ENCODE measurements at regions not wholly inside any gene's neighbourhood (a gene's known extent, or its start where the extent isn't known, plus 50 kb on each side); places are given as distances from the start of the nearest gene placed in this dataset.

DNA sequence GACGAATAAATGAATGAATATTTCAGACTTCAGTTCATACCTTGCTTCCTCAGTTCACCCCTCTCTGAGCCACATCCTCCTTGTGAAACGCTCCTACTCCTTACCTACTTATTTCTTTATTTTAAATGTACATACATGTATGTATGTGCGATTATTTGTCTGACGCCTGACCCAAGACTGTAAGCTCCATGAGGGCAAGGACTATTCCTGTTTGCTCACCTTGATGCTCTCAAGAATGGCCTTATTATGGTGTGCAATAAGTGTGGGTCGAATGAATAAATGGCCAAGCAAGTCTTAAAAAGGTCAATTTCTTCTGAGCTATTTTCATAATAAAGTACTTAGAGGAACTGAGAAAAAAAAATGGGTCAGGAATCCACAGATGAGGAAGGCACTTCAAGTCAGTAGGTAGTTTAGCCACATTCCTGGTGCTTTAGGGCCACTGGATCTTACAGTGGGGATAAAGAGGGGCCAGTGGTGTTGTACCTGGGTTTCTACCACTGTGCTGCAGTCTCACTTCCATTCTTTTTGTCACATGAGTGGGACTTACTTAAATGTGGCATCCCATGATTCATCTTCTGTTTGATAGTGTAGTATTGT is 74.7 kb downstream of the SDC1 start:
- no peaks in the 10 kb centered on the region for H3K36me3 ChIP-seq (ENCODE audit: insufficient read depth, low read length)
- POLR2A ChIA-PET: no interaction called here
- Mint-ChIP-seq H3K4me1 (no peaks in the 10 kb centered on the region), H3K27me3 (peaks cover 19 to 62% of the 10 kb centered on the region in 2 donors), H3K36me3 (no peaks in the 10 kb centered on the region), H3K4me3 (no peak overlapping the region), H3K27ac (no peak overlapping the region), H3K9me3 (no peaks in the 10 kb centered on the region)
- no peak overlapping the region for H3K4me3 ChIP-seq (ENCODE audit: low read length)
- no peak overlapping the region for H3K27ac ChIP-seq (ENCODE audit: low read depth, low read length)
- H3K4me1 ChIP-seq (ENCODE audit: insufficient read depth, low read length): no peaks in the 10 kb centered on the region
- no peaks in the 10 kb centered on the region for H3K9me3 ChIP-seq (ENCODE audit: low read length)
- no peaks in the 10 kb centered on the region for H3K27me3 ChIP-seq (ENCODE audit: insufficient read depth, low read length, poor library complexity, severe bottlenecking)
- CTCF ChIA-PET: no interaction called here
- no peak for DNase-seq

DNA sequence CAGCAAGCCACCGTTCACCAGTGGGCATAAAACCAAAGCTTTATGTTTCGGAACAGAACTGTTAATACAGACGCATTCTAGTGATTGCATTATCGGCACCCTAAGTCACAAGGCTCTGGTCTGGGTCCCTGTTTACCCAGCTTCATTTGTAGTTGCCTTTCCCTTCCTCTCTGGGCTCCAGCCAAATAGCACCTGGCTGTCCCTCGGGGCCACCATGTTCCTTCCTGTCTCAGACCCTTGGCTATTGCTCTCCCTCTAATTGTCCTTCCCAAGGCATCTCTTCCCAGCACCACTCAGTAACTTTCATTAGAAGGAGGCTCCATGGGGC is 75.3 kb downstream of the SDC1 start:
- Histone ChIP-seq H3K36me3 (ENCODE audit: insufficient read depth, low read length) (no peaks in the 10 kb centered on the region), H3K4me3 (ENCODE audit: low read length) (no peak overlapping the region), H3K27ac (ENCODE audit: low read depth, low read length) (no peak overlapping the region), H3K4me1 (ENCODE audit: insufficient read depth, low read length) (no peaks in the 10 kb centered on the region), H3K9me3 (ENCODE audit: low read length) (no peaks in the 10 kb centered on the region), H3K27me3 (ENCODE audit: insufficient read depth, low read length, poor library complexity, severe bottlenecking) (no peaks in the 10 kb centered on the region)
- Mint-ChIP-seq H3K36me3 (no peaks in the 10 kb centered on the region), H3K27ac (no peak overlapping the region), H3K4me1 (no peaks in the 10 kb centered on the region), H3K9me3 (no peaks in the 10 kb centered on the region), H3K27me3 (peaks cover 19 to 59% of the 10 kb centered on the region in 2 donors), H3K4me3 (no peak overlapping the region)
- ChIA-PET POLR2A (no interaction called here), CTCF (no interaction called here)
- DNase-seq: no peak

DNA sequence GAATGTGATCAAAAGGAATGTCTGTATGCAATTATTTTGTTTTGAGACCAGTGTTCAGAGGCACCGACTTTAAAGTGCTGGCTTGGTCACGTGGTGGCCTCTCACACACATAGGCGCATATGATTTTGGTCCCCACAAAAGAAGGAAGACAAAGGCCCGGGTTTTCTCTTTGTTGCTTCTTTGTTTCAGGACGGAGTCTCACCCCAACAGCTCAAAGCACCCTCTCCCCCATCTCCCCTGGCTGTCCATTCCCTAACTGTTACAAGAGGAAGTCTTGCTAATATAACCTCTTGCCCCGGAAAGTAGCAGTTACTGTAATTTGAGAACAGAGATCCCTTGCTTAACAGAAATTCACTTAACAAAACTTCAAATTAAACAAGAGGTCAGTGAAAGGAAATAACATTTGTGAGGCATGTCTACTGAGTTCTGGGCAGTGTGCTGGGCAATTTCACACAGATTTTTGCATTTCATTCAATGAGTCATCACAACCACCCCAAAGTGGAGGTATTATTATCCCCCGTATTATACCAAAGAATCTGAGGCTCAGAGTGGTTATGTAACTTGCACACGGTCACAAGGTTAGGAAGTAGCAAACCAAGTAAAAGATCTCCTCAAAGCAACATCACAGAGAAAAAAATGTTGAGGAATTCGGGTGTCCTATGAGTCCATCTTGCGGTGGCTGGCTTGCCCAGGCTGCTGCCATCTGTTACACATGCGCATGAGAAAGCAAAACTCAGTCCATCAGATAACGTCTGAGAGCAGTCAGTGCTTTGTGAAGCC is 75.8 kb downstream of the SDC1 start:
- Mint-ChIP-seq H3K27ac (no peak overlapping the region), H3K9me3 (no peaks in the 10 kb centered on the region), H3K4me3 (no peak overlapping the region), H3K27me3 (peaks cover 19 to 57% of the 10 kb centered on the region in 2 donors), H3K4me1 (no peaks in the 10 kb centered on the region), H3K36me3 (no peaks in the 10 kb centered on the region)
- Histone ChIP-seq H3K4me1 (ENCODE audit: insufficient read depth, low read length) (no peaks in the 10 kb centered on the region), H3K27ac (ENCODE audit: low read depth, low read length) (peak overlapping the region; percentile 33), H3K27me3 (ENCODE audit: insufficient read depth, low read length, poor library complexity, severe bottlenecking) (no peaks in the 10 kb centered on the region), H3K4me3 (ENCODE audit: low read length) (no peak overlapping the region), H3K9me3 (ENCODE audit: low read length) (no peaks in the 10 kb centered on the region), H3K36me3 (ENCODE audit: insufficient read depth, low read length) (no peaks in the 10 kb centered on the region)
- CTCF ChIA-PET: no interaction called here
- POLR2A ChIA-PET: no interaction called here
- DNase-seq: no peak

DNA sequence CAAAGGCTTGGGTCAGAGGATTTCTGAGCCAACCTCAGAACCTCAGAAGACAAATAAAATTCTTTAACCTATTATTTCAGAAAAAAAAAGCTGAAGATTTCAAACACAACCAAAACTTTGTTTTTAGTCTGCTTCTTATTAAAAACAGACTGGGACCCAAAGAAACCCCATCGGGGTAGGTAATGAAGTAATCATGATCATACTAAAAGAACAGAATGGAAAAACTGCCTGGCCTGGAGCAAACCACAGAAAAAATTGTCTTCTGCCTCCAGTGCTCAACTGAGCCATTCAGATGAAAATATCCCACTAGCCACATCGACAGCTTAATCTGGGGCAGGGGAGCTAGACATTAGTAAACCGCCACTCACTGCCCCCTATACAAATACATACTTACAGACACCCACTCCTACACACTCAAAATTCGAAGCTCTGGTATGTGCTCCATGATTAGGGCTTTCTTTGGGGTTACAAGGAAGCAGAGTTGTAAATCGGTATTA is 76.5 kb downstream of the SDC1 start:
- POLR2A ChIA-PET: no interaction called here
- no peaks in the 10 kb centered on the region for H3K36me3 Mint-ChIP-seq
- no peaks in the 10 kb centered on the region for H3K9me3 ChIP-seq (ENCODE audit: low read length)
- peaks cover 19 to 52% of the 10 kb centered on the region in 2 donors for H3K27me3 Mint-ChIP-seq
- H3K36me3 ChIP-seq (ENCODE audit: insufficient read depth, low read length): no peaks in the 10 kb centered on the region
- no peaks in the 10 kb centered on the region for H3K4me1 ChIP-seq (ENCODE audit: insufficient read depth, low read length)
- H3K27me3 ChIP-seq (ENCODE audit: insufficient read depth, low read length, poor library complexity, severe bottlenecking): no peaks in the 10 kb centered on the region
- H3K27ac Mint-ChIP-seq: no peak overlapping the region
- H3K9me3 Mint-ChIP-seq: no peaks in the 10 kb centered on the region
- H3K4me3 ChIP-seq (ENCODE audit: low read length): no peak overlapping the region
- H3K4me3 Mint-ChIP-seq: no peak overlapping the region
- H3K27ac ChIP-seq (ENCODE audit: low read depth, low read length): peak overlapping the region; percentile 33
- no peak for DNase-seq
- CTCF ChIA-PET: no interaction called here
- no peaks in the 10 kb centered on the region for H3K4me1 Mint-ChIP-seq

DNA sequence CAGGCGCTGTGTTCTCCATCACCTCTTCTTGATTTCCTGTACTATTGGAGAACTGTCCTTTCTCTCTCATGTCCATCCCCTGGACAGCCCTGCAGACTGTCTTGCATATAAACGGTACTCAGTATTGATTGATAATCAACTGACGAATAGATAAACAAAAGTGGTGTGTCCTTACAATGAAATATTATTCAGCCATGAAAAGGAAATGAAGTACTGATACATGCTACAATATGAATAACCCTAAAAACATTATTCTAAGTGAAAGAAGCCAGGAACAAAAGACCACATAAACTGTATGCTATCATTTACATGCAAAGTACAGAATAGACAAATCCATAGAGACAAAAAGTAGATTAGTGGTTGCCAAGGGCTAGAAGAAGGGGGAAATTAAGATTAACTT is 77.6 kb downstream of the SDC1 start:
- DNase-seq: no peak
- no peaks in the 10 kb centered on the region for H3K4me1 ChIP-seq (ENCODE audit: insufficient read depth, low read length)
- Mint-ChIP-seq H3K9me3 (no peaks in the 10 kb centered on the region), H3K27ac (no peak overlapping the region), H3K27me3 (peaks cover 19 to 44% of the 10 kb centered on the region in 2 donors), H3K4me1 (no peaks in the 10 kb centered on the region), H3K4me3 (no peak overlapping the region), H3K36me3 (no peaks in the 10 kb centered on the region)
- H3K27ac ChIP-seq (ENCODE audit: low read depth, low read length): no peak overlapping the region
- H3K4me3 ChIP-seq (ENCODE audit: low read length): no peak overlapping the region
- ChIA-PET CTCF (no interaction called here), POLR2A (no interaction called here)
- no peaks in the 10 kb centered on the region for H3K9me3 ChIP-seq (ENCODE audit: low read length)
- H3K36me3 ChIP-seq (ENCODE audit: insufficient read depth, low read length): no peaks in the 10 kb centered on the region
- H3K27me3 ChIP-seq (ENCODE audit: insufficient read depth, low read length, poor library complexity, severe bottlenecking): no peaks in the 10 kb centered on the region

- Histone ChIP-seq H3K27ac (ENCODE audit: low read depth, low read length) (peak overlapping the region; percentile 24), H3K36me3 (ENCODE audit: insufficient read depth, low read length) (no peaks in the 10 kb centered on the region), H3K4me3 (ENCODE audit: low read length) (no peak overlapping the region), H3K9me3 (ENCODE audit: low read length) (no peaks in the 10 kb centered on the region), H3K27me3 (ENCODE audit: insufficient read depth, low read length, poor library complexity, severe bottlenecking) (no peaks in the 10 kb centered on the region), H3K4me1 (ENCODE audit: insufficient read depth, low read length) (no peaks in the 10 kb centered on the region)
- peaks cover 19 to 44% of the 10 kb centered on the region in 2 donors for H3K27me3 Mint-ChIP-seq
- no peaks in the 10 kb centered on the region for H3K9me3 Mint-ChIP-seq
- no peak overlapping the region for H3K4me3 Mint-ChIP-seq
- no peaks in the 10 kb centered on the region for H3K4me1 Mint-ChIP-seq
- no peak overlapping the region for H3K27ac Mint-ChIP-seq
- H3K36me3 Mint-ChIP-seq: no peaks in the 10 kb centered on the region
- ChIA-PET CTCF (no interaction called here), POLR2A (no interaction called here)
- DNase-seq: no peak
These were observed 78.5 kb downstream of the SDC1 start for GRCh38 chr2:20146401-20146800.

GRCh38 chr2:20145497-20146193 is 79.3 kb downstream of the SDC1 start:
- Mint-ChIP-seq H3K36me3 (no peaks in the 10 kb centered on the region), H3K4me1 (no peaks in the 10 kb centered on the region), H3K27me3 (peaks cover 16 to 41% of the 10 kb centered on the region in 2 donors), H3K9me3 (no peaks in the 10 kb centered on the region), H3K27ac (no peak overlapping the region), H3K4me3 (no peak overlapping the region)
- Histone ChIP-seq H3K4me1 (ENCODE audit: insufficient read depth, low read length) (no peaks in the 10 kb centered on the region), H3K4me3 (ENCODE audit: low read length) (no peak overlapping the region), H3K36me3 (ENCODE audit: insufficient read depth, low read length) (no peaks in the 10 kb centered on the region), H3K27ac (ENCODE audit: low read depth, low read length) (peak overlapping the region; percentile 24), H3K27me3 (ENCODE audit: insufficient read depth, low read length, poor library complexity, severe bottlenecking) (no peaks in the 10 kb centered on the region), H3K9me3 (ENCODE audit: low read length) (no peaks in the 10 kb centered on the region)
- POLR2A ChIA-PET: interaction anchor here (0.6 kb wide), 1 partner anchor 26 kb away, joined by 3 read pairs; no protein-coding TSS in a partner anchor
- CTCF ChIA-PET: no interaction called here
- DNase-seq: no peak

DNA sequence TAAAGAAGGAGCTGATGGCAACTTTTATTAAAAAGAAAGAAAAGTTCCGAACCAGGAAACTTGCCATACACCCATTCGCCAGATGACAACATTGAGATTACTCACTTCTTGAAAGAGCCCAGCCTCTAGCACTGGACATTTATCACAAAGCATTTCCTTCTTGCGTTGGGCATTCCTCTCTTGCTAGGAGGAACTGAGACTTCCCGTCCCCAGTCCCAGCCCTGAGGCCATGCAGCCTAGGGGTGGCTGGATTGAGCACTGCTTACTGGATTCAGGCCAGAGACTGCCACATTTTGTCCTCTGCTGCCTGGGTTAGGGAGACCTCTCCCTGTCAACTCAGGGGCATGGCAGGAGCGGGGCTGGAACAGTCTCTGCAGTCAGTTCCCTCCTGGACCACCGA is 80.1 kb downstream of the SDC1 start:
- H3K4me3 Mint-ChIP-seq: no peak overlapping the region
- no peaks in the 10 kb centered on the region for H3K36me3 Mint-ChIP-seq
- POLR2A ChIA-PET: no interaction called here
- no peaks in the 10 kb centered on the region for H3K36me3 ChIP-seq (ENCODE audit: insufficient read depth, low read length)
- no peaks in the 10 kb centered on the region for H3K27me3 ChIP-seq (ENCODE audit: insufficient read depth, low read length, poor library complexity, severe bottlenecking)
- no peak for DNase-seq
- no peak overlapping the region for H3K27ac Mint-ChIP-seq
- no peak overlapping the region for H3K27ac ChIP-seq (ENCODE audit: low read depth, low read length)
- peaks cover 15 to 35% of the 10 kb centered on the region in 2 donors for H3K27me3 Mint-ChIP-seq
- H3K4me1 ChIP-seq (ENCODE audit: insufficient read depth, low read length): no peaks in the 10 kb centered on the region
- H3K4me3 ChIP-seq (ENCODE audit: low read length): no peak overlapping the region
- CTCF ChIA-PET: no interaction called here
- H3K9me3 Mint-ChIP-seq: no peaks in the 10 kb centered on the region
- no peaks in the 10 kb centered on the region for H3K9me3 ChIP-seq (ENCODE audit: low read length)
- no peaks in the 10 kb centered on the region for H3K4me1 Mint-ChIP-seq

All from CD8-positive, alpha-beta memory T cell (primary cell).